ENCODE measurements at regions not wholly inside any gene's neighbourhood (a gene's known extent, or its start where the extent isn't known, plus 50 kb on each side); places are given as distances from the start of the nearest gene placed in this dataset.

- TF ChIP-seq CTCF (IDR thresholded peaks at IDR 0.05) (no peak), POLR2A (IDR thresholded peaks at IDR 0.05) (no peak), EP300 (IDR thresholded peaks at IDR 0.05) (no peak)
These were observed 68.1 kb upstream of the LPP start for GRCh38 chr3:188085584-188086560.
